DLD1 (cell line): ENCODE measurements at regions not wholly inside any gene's neighbourhood (a gene's known extent, or its start where the extent isn't known, plus 50 kb on each side); places are given as distances from the start of the nearest gene placed in this dataset.

Experiments
- in situ Hi-C: cut with HindIII; loops from 2 replicates; pipeline ENCODE4 v1.10.0; 2017; ENCODE audit warnings: low sequenced_read_pairs

GRCh38 chr11:110762590-110762989 lies 50.4 kb upstream of the ARHGAP20 start:
- in situ Hi-C loops, result no loop called here
